LNCaP clone FGC (cell line): ENCODE measurements at regions not wholly inside any gene's neighbourhood (a gene's known extent, or its start where the extent isn't known, plus 50 kb on each side); places are given as distances from the start of the nearest gene placed in this dataset.
A peak's percentile ranks its signal among the peaks of the same experiment; 100 is the strongest.

Experiments
- DNase-seq: peaks from one replicate; pipeline ENCODE4 v3.0.0-alpha.2; 2011; ENCODE audit warnings: low read depth
- H3K4me3 ChIP-seq: 2 replicates; pipeline ENCODE4 v1.5.1; 2011; ENCODE audit warnings: mild to moderate bottlenecking, low read depth, low read length, control low read depth
- TF ChIP-seq, protein P1 (sequence below): IDR thresholded peaks from 2 replicates; pipeline ENCODE4 v1.5.1; 2012; ENCODE audit warnings: mild to moderate bottlenecking; ENCODE audit not compliant: control insufficient read depth, insufficient read depth; ENCODE audit errors: extremely low read depth

DNA sequence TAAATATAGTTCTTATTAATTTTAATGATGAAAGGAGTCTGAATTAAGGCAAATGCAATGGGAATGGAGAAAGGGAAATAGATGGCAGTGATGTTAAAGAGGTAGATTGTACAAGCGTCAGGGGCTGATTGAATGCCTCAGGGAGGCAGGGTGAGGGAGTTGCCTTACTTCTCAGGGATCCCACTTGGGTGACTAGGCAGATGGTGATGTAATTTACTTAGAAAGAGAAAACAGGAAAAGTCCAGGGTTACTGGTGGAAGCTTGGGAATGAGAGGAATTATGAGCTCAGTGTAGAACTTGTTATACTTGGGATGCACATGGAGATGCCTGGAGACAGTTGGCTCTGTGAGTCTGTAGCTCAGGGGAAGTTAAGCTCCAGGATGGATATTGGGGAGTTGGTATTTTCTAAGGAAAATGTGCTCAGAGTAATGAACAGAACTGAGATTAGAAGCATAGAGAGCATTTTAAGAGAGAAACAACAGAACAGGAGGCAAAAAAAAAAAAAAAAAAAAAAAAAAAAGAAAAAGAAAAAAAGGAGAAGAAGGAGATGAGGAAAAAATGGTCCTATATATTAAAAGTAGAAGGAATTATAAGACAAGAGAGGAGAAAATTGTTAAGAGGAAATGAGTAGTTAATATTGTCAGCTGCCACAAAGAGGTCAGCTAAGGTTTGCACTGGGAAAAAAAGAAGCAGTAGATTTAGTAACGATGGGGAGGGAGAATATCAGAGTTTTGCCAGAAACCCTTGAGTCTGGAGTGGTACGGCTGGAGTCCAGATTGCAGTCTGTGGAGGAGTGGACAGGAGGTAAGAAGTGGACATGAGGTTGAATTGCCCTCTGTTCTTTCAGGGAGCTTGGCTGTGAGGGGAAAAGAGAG, 88.0 kb upstream of the ELL2 start:
- no peak overlapping the region for H3K4me3 ChIP-seq
- TF ChIP-seq, protein P1, sequence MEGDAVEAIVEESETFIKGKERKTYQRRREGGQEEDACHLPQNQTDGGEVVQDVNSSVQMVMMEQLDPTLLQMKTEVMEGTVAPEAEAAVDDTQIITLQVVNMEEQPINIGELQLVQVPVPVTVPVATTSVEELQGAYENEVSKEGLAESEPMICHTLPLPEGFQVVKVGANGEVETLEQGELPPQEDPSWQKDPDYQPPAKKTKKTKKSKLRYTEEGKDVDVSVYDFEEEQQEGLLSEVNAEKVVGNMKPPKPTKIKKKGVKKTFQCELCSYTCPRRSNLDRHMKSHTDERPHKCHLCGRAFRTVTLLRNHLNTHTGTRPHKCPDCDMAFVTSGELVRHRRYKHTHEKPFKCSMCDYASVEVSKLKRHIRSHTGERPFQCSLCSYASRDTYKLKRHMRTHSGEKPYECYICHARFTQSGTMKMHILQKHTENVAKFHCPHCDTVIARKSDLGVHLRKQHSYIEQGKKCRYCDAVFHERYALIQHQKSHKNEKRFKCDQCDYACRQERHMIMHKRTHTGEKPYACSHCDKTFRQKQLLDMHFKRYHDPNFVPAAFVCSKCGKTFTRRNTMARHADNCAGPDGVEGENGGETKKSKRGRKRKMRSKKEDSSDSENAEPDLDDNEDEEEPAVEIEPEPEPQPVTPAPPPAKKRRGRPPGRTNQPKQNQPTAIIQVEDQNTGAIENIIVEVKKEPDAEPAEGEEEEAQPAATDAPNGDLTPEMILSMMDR = no peak
- no peak for DNase-seq

- TF ChIP-seq, protein P1 = no peak
- H3K4me3 ChIP-seq = no peak overlapping the region
- no peak for DNase-seq
Measured at GRCh38 chr5:96048763-96049162, 87.1 kb upstream of the ELL2 start.

GRCh38 chr5:96045888-96046287, 84.2 kb upstream of the ELL2 start:
- H3K4me3 ChIP-seq = no peak overlapping the region
- TF ChIP-seq, protein P1 = no peak
- no peak for DNase-seq

DNA sequence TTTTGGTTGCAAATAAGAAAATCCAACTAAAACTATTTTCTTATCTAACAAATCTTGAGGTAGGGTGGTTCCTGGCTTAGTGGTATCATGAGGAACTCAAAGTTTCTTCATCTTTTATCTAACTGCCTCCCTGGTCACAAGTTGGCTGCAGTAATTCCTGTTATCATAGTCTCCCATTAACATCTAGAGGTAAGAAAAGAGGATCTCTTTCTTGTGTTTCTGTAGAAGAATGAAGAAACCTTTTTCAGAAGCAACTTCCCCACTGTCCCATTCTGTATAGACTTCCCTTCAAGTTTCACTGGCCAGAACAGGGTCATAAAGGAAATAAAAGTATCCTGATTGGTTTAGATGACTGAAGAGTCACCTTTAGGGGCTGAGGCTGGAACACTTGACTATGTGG, 81.8 kb upstream of the ELL2 start:
- no peak for DNase-seq
- TF ChIP-seq, protein P1 = no peak
- H3K4me3 ChIP-seq = no peak overlapping the region

DNA sequence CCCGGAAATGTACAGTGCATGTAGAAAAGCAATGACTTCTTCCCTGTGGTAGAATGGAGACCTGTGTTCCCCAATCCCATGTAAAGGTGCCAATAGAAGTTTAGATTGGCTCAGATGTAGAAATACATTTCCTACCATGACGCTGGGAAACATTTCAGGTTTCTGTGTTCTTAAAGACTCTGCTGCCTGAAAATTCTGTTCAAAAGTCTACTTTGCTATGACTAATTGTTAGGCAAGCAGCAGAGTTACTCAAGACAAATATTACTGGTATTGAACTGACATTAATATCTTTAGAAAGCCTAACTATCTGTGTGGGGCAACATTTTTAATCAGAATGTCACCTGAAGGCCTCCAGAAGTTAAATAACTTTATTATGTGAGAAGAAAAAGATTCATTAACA, 75.5 kb upstream of the ELL2 start:
- peak; percentile 19 for DNase-seq
- TF ChIP-seq, protein P1 = no peak
- no peak overlapping the region for H3K4me3 ChIP-seq

DNA sequence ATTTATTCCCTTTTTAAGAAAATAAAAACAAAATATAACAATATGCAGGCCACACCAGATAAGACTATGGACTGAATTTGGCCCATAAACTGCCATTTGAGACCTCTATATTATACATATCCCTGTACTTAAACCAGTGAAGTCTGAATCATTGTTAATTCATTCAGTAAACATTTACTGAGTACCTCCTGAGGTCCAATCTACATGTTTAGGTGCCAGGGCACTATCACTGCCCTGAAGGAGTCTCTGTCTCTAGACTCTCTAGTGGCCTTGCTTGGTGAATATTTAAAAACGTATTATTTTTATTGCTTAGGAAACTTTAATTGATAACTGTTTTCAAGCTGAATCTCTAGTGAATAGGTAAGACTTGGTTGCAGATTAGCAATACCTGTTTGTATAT, 74.7 kb upstream of the ELL2 start:
- TF ChIP-seq, protein P1 = no peak
- peak; percentile 56 for DNase-seq
- no peak overlapping the region for H3K4me3 ChIP-seq

- no peak for DNase-seq
- TF ChIP-seq, protein P1 = no peak
- no peak overlapping the region for H3K4me3 ChIP-seq
Measured at GRCh38 chr5:96035796-96036195, 74.1 kb upstream of the ELL2 start.
